ENCODE measurements at regions not wholly inside any gene's neighbourhood (a gene's known extent, or its start where the extent isn't known, plus 50 kb on each side); places are given as distances from the start of the nearest gene placed in this dataset.

DNA sequence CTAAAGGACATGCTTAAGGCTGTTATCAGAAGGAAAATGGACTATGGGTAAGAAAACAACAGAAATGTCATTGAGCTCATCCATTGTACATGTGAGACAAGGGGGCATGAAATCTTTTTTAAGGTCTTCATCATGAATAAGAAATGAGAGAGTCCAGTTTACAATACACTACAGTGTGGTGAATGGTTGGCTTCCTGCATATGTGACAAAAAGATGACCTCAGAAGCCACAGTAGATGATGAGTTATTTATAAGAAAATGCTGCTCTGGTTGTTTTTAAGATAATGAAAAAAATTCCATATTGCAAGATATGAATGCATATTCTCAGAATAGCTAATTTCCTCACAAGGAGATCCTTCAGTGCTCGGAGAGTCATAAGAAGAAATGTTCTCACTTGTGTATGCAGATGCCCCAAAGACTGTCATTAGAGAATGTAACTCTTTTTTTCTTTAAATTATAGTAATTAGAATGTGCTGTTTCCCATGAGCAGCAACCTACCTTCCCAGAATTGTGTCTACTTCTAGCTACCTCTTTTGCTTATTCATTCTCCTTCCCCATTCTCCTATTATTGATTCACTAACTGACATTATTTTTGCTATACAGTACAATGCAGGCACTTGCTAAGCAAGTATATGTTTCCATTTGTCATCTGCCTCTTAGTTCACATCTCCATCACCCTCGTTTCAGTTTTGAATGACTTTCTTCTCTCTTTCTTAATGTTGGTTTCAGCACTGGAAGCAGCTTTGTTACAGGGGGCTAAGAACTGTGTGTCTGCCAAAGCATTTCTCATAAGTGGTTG is 152.0 kb upstream of the PEX5L start:
- no peak for DNase-seq

DNA sequence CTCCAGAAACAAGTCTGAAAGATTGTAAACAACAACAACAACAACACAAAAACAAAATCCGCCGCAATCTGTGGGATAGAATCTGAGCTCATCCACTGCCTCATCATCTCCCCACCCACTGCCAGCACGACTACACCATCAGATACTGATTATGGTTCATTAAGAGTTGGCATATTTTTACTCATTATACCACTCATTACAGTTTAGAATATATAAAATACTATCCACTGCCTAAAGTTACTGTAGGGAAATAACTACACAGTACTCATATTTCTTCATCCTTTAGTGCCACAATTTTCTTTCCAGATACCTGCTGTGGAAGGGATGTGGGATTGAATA is 152.5 kb upstream of the PEX5L start:
- no peak for DNase-seq

- DNase-seq = no peak
Observed at GRCh38 chr3:180196658-180197057, 159.9 kb upstream of the PEX5L start.

DNA sequence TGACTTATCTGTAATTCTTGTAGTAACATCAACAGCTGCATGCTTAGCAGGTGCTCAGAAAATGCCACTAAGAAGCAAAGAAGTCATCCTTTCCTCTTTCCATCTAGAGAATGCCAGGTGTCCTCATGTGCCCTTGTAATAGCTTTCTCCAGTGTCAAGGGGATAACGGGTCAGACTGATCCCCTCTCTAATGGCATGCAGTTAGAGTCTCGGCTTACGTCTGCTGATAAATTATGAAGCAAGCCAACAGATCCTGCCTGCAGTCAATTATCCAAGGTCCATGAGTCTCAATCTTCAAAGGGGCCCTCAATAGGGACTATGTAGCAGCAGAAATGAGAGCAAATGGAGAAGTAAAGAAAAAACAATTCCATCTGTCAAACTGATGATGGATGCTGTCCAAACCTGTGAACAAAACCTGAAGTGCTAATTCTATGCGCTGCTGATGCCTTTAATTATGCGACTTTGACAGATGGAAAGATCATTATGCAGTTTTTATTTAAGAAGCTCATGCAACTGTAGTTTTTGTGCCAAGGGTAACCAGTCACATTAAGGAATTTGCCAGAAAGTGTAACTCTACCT is 162.8 kb upstream of the PEX5L start:
- no peak for DNase-seq

DNA sequence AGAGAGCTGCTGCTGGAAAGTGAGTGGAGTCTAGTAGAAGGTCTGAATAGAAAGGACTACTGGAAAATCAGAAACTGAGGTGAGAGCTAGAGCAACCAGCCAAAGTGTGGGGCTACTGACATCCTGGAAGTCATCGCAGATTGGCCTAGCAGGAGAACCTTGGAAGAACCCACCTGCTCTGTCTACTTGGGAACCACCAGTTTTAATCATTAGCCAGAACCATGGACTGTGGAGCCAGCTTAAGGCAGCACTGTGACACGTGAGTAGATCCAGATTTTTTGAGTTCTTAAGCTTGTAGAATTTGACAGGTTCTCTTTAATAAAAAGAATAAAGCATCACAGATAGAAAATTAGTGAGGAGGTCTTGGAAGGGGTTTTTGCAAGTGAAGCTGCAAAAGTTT is 179.1 kb upstream of the PEX5L start:
- no peak for DNase-seq

- DNase-seq = no peak
Observed at GRCh38 chr3:180223268-180223667, 186.5 kb upstream of the PEX5L start.

DNA sequence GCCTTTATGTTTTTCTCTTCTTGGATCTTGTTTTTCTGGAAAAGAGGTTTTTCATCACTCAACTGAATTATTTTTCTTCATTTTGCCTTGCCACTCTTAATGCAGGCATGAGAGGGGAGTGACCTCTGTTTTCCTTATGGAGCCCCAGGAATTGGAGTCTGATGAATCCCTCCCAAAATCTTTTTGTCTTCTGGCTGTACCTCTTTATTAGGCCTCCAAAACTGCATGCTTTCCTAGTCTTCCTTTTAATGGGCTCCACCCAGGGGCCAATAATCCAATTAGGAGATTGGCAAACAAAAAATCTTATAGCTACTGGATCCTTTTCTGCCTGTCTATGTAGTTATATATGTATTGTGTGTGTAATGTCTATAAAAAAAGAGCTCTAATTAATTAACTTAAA is 192.4 kb upstream of the PEX5L start:
- DNase-seq = no peak

DNA sequence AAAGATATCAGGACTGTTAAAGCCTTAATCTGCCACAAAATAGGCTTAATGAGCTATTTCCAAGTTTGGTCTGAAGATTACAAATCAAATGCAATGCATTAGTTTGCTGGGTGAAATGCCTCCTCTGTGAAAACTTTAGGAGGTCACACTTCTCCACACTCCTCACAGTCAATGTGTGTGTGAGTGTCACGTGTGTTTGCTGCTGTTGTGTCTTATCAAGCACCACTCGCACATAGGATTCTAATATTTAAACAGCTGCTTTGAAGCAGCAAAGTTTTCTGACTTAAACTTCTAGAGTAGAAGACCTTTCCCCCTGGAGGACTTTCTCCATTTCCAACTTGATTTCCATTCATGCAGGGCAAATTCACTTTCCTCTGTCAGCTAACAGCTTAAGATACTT is 203.2 kb upstream of the PEX5L start:
- no peak for DNase-seq

- DNase-seq = peak in 1 of 2 donors; percentile 19
Observed at GRCh38 chr3:180246688-180247195, 210.0 kb upstream of the PEX5L start.

DNA sequence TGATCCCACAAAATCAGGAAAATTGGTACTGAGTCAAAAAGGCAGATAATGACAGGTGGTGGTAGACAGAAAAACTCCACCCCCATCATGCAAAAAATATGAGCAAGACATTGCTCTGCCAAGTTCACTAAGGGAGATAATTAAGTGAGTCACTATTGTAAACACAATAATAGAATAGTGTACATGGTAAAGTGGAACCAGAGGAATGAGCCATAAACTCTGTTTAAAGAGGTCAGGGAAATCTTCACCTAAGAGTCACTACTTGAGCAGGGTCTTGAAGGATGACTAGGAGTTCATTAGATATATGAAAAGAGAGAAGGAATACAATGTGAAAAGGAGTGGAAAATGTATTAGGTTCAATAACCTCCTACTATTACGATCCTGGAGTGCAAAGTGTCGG is 213.4 kb upstream of the PEX5L start:
- DNase-seq = no peak

- DNase-seq = no peak
Observed at GRCh38 chr3:180252683-180253082, 215.9 kb upstream of the PEX5L start.

DNA sequence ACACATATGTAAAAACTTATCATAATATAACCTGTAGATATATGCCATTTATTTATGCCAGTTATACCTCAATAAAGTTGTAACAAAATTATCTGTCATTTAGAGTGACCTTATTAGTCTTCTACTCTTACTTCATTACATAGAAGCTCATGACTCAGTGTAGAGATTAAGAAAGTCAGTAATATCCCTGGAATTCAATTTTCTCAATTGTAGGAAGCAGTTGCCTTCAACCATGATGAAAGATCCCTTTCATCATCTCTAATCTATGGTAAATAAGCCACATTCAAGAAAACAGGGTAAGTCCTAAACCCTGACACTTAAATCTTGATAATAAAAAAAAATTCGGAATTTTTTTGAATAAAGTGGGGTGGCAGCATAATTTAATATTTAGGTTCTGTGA is 216.5 kb upstream of the PEX5L start:
- no peak for DNase-seq

- no peak for DNase-seq
Observed at GRCh38 chr3:180264479-180264878, 227.7 kb upstream of the PEX5L start.

DNA sequence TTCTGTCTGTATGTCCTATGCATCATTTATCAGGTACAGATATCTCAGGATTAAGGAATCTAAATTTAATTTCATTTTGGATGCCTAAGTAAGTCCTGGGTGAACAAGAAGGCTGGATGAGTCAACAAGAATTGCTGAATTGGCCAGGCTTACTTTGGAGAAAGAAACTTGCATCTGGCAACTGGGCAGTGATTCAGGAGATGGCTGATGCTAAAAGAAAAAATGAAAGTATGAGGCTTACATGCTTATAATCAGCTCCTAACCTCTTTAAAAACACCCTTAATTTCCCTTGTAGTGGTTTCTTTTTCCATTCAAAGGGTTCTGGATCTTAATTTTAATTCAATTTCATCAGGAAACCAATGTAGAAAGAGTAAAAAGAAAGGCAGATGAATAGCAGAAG is 228.8 kb upstream of the PEX5L start:
- no peak for DNase-seq

DNA sequence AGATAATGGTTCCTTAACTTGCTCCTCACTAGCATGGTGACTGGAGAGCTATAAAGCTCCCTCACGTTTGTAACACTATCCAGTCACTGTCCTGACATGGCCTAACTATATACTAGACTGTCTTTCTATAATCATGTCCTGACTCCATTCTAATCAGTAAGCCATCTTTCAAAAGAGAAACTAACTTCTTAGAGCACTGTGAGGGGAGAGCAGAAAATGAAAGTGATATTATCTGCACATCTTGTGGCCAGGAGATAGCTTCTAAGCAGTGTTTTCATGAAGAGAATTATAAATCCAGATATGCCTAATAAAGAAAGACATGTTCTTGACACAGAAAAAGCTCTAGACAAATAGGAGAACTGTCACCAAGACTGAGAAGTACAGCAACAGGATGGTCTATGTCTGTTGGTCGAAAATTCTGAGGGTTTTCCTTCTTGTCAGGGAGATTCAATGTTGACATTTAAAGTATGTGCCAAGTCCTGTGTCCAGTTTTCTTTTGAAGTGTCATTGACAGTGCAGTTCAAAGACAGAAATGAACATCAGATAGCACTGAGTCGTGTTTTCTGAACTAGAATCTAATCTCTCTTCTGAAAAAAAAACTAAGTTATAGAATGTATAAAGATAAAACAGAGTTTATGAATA is 230.6 kb upstream of the PEX5L start:
- no peak for DNase-seq

DNA sequence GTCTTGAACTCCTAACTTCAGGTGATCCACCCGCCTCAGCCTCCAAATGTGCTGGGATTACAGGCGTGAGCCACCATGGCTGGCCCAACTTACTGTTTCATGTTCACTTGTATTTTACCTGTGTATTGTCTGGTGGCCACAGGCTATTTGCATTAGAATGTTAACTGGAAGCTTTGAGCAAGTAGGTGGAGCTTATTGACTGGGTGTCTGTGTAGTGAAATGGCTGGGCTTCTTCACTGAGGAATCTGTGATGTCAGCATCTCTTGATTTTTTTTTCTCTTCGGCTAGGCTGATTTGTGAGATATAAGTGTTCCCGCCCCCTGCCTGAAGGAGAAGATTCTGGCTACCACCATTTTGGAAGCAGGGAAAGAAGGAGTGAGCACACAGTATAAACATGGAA is 237.8 kb upstream of the PEX5L start:
- no peak for DNase-seq

DNA sequence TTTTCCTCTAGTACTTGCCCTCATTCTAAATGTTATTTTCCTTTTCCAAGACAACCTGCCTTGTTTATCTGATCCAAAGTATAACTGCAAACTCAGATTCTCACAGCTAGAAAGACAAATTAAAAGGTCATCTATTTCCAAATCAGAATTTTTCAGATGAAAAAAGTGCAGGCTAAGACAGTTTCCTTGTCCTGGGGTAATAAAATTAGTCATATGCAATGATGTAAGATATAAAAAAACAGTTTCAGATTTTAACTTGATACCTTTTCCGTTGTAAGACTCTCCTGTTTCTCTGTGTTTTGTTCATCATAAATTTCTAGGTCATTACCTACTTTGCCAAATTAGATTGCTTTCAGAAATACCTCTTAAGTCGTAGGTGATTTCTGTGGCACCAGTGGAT is 238.4 kb upstream of the PEX5L start:
- DNase-seq = no peak

GRCh38 chr3:180277041-180277440 is 240.3 kb upstream of the PEX5L start:
- DNase-seq = no peak

DNA sequence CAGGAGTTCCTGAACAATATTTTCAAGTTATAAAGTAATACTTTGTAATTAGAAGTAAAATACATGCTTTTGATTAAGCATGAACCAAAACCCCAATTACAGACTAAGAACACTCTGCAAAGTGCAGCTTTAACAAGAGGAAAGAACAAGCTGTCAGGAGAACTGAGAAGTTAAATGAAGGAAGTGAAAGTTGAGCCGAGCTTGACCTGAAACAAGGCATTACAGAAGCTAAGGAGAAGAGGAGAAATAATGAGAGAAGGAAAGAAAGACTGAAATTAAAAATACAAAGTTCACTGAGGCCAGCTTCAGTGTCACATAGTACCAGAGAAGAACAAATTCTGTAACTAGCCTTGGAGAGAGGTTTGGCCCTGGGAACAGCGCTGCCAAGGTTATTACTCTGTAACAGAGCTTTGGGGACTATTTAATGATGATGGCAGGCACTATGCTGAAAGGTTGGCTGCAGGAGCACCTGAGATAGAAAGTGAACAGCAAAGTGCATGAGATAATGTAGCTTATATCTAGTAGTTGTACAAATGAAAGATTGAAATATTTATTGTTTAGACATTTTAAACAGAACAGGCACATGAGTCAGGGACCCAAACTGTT is 241.9 kb upstream of the PEX5L start:
- DNase-seq = peak in 1 of 2 donors; percentile 10

GRCh38 chr3:180280555-180280954 is 243.8 kb upstream of the PEX5L start:
- DNase-seq = no peak

DNA sequence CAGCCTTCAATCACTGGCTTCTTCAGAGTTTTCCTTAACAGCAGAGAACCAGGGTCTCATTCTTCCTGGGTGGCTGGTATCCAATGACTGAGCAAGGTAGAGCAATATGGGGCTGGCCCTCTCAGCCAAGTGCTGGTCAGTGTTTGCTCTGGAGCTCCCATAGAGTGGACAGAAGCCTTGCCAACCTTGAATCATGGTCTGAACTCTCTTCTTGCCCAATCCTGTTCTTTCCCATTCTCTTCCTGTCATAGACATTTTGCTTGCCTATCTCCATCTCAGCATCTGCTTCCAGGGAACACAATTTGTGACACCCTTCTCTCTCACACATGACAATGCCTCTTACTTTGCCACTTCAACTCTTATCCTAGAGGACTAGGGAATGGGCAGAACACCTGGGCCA is 245.6 kb upstream of the PEX5L start:
- DNase-seq = no peak

GRCh38 chr3:180283251-180283650 is 246.5 kb upstream of the PEX5L start:
- no peak for DNase-seq

GRCh38 chr3:180284331-180285110 is 247.8 kb upstream of the PEX5L start:
- DNase-seq = no peak
